Endothelial cell of umbilical vein (primary cell): ENCODE measurements at regions not wholly inside any gene's neighbourhood (a gene's known extent, or its start where the extent isn't known, plus 50 kb on each side); places are given as distances from the start of the nearest gene placed in this dataset.

ENCODE experiments used
- BruUV-seq: library from RNA; stranded (reverse); fragments of 400-500 nt; replicated peaks from 2 replicates; lab custom pipeline; 2021; lab: Mats Ljungman, UMichigan
- CTCF ChIA-PET: fragments of 300-600, 350-600 bp; sonication (Branson Sonifier 250); formaldehyde crosslinking; loops from one replicate; lab custom pipeline; 2021; ENCODE audit warnings: antibody characterized with exemption, inconsistent platforms; lab: Charles Lee
- POLR2A ChIA-PET: fragments of 300-600, 350-600 bp; sonication (Branson Sonifier 250); formaldehyde crosslinking; loops from one replicate; lab custom pipeline; 2021; ENCODE audit warnings: antibody characterized with exemption, inconsistent platforms; lab: Charles Lee
- DNase-seq: peaks from one replicate; pipeline ENCODE4 v3.0.0-alpha.2; 2011; ENCODE audit warnings: low read depth, low spot score
- FAIRE-seq: peaks from 2 replicates; lab custom pipeline; 2011; peaks lifted over from hg19 to GRCh38; lab: Jason Lieb, UNC
- H2AFZ ChIP-seq: 2 replicates; pipeline ENCODE4 v1.6.0; 2012; ENCODE audit warnings: low read depth, low read length, control low read depth, inconsistent platforms
- H3K27ac ChIP-seq: 2 replicates; pipeline ENCODE4 v1.5.1; 2011; ENCODE audit warnings: low read depth, mild to moderate bottlenecking, control low read depth, low read length, moderate library complexity; ENCODE audit not compliant: insufficient read depth
- H3K27me3 ChIP-seq, 2 experiments: 2 replicates each; pipeline versions ENCODE4 v1.6.0 to v1.6.1; 2011; ENCODE audit warnings: low read length in 2 of 2, mixed read lengths in 1 of 2; ENCODE audit not compliant: control insufficient read depth in 2 of 2, insufficient read depth in 2 of 2
- H3K36me3 ChIP-seq, 2 experiments: 2 replicates in 1 of 2; 3 replicates in 1 of 2; pipeline ENCODE4 v1.5.1; 2011; ENCODE audit warnings: low read length in 2 of 2, mild to moderate bottlenecking in 1 of 2, moderate library complexity in 1 of 2; ENCODE audit not compliant: control insufficient read depth in 2 of 2, insufficient read depth in 2 of 2; ENCODE audit errors: extremely low read depth in 1 of 2
- H3K4me1 ChIP-seq: 3 replicates; pipeline ENCODE4 v1.5.1; 2011; ENCODE audit warnings: mild to moderate bottlenecking, low read length; ENCODE audit not compliant: control insufficient read depth, insufficient read depth; ENCODE audit errors: extremely low read depth
- H3K4me2 ChIP-seq: 2 replicates; pipeline ENCODE4 v1.6.1; 2011; ENCODE audit warnings: low read length, control low read depth, mixed read lengths; ENCODE audit not compliant: insufficient read depth
- H3K4me3 ChIP-seq, 3 experiments: fragments of 200-600 bp in 1 of 3; sonication (generic), shearing (Covaris generic) in 1 of 3; replicated peaks in 1 of 3; 2 replicates each; pipeline ENCODE4 v1.5.1; 2011 to 2016; ENCODE audit warnings: control low read depth in 3 of 3, low read length in 3 of 3, mild to moderate bottlenecking in 2 of 3, inconsistent platforms in 1 of 3, low read depth in 1 of 3, moderate library complexity in 1 of 3; ENCODE audit not compliant: insufficient read depth in 1 of 3
- H3K79me2 ChIP-seq: 2 replicates; pipeline ENCODE4 v1.6.0; 2012; ENCODE audit warnings: low read length, inconsistent platforms; ENCODE audit not compliant: control insufficient read depth, insufficient read depth
- H3K9ac ChIP-seq: replicated peaks from 2 replicates; pipeline ENCODE3; 2011; ENCODE audit warnings: low read length, control low read depth; ENCODE audit not compliant: insufficient read depth; ENCODE audit errors: extremely low read depth
- H3K9me1 ChIP-seq: replicated peaks from 3 replicates; pipeline ENCODE4 v1.6.0; 2011; ENCODE audit warnings: mild to moderate bottlenecking, low read length; ENCODE audit not compliant: control insufficient read depth, insufficient read depth; ENCODE audit errors: extremely low read depth
- H3K9me3 ChIP-seq: replicated peaks from 2 replicates; pipeline ENCODE4 v1.5.1; 2012; ENCODE audit warnings: low read length, inconsistent platforms; ENCODE audit not compliant: control insufficient read depth, insufficient read depth
- H4K20me1 ChIP-seq: replicated peaks from 2 replicates; pipeline ENCODE3; 2011; ENCODE audit warnings: mild to moderate bottlenecking, low read length; ENCODE audit not compliant: control insufficient read depth, insufficient read depth; ENCODE audit errors: extremely low read depth
- EZH2 ChIP-seq: IDR thresholded peaks from 2 replicates; pipeline ENCODE4 v1.6.1; 2012; ENCODE audit warnings: borderline replicate concordance, low read depth, mild to moderate bottlenecking, moderate library complexity, low read length, inconsistent platforms; ENCODE audit not compliant: severe bottlenecking
- FOS ChIP-seq: IDR thresholded peaks from 2 replicates; pipeline ENCODE4 v1.6.1; 2011; ENCODE audit warnings: mild to moderate bottlenecking, low read length, moderate library complexity, borderline replicate concordance; ENCODE audit not compliant: insufficient read depth
- GATA2 ChIP-seq: IDR thresholded peaks from 2 replicates; pipeline ENCODE4 v1.7.0; 2011; ENCODE audit warnings: low read depth, mild to moderate bottlenecking, moderate library complexity, mixed read lengths, low read length; ENCODE audit not compliant: insufficient read length, insufficient read depth
- JUN ChIP-seq: IDR thresholded peaks from 2 replicates; pipeline ENCODE4 v1.6.1; 2011; ENCODE audit warnings: borderline replicate concordance, low read depth; ENCODE audit not compliant: insufficient read length, insufficient read depth
- MAX ChIP-seq: IDR thresholded peaks from 2 replicates; pipeline ENCODE4 v1.6.1; 2011; ENCODE audit not compliant: insufficient read depth, insufficient read length
- MYC ChIP-seq: IDR thresholded peaks from one replicate; pipeline ENCODE4 v1.6.1; 2011; ENCODE audit warnings: mild to moderate bottlenecking, low read depth, low read length
- POLR2A ChIP-seq: IDR thresholded peaks from 2 replicates; pipeline ENCODE4 v1.6.1; 2012; ENCODE audit warnings: low read depth, mild to moderate bottlenecking, control low read depth, low read length
- POLR2AphosphoS5 ChIP-seq: IDR thresholded peaks from 2 replicates; pipeline ENCODE4 v1.6.1; 2012; ENCODE audit warnings: low read depth, mild to moderate bottlenecking, control low read depth, low read length, moderate library complexity; ENCODE audit not compliant: insufficient read depth
- dilution Hi-C: fragments of 300-500 bp; cut with MboI; formaldehyde crosslinking; loops from one replicate; pipeline ENCODE4 v1.15.0; 2019; ENCODE audit warnings: low sequenced_read_pairs; ENCODE audit not compliant: extremely low pct_ligation_motif_present
- intact Hi-C: fragments of 100-400 bp; cut with micrococcal nuclease; formaldehyde crosslinking; loops from one replicate; pipeline ENCODE4 v1.10.0; 2022
- TF ChIP-seq, protein P1 (sequence below), 2 donors: IDR thresholded peaks; 1 replicate in 1 of 2; 2 replicates in 1 of 2; pipeline ENCODE4 v1.5.1; 2011; ENCODE audit warnings: low read length in 2 of 2, mild to moderate bottlenecking in 2 of 2, moderate library complexity in 2 of 2, control low read depth in 1 of 2, inconsistent platforms in 1 of 2, low read depth in 1 of 2; ENCODE audit not compliant: insufficient read depth in 1 of 2; ENCODE audit errors: extremely low read depth in 1 of 2

DNA sequence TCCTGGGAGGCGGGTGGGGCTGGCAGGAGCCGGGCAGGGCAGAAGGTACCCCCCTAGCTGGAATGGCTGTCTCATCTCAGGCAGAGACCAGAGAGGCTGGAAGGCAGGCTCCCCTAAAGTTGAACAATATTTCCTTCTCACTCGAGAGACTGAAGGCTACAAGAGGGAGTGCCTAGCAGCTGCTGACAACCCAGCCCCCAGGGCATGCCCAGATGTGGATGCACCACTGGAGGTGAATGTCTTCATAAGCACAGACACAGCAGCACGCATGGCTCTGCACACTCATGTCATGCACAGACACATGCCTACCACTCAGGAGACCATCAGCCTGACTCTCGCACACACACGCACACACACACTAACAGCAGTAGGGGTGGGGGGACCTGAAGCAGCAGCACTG is 179.0 kb downstream of the CCT6B start:
- no peak for DNase-seq
- ChIA-PET CTCF (no interaction called here), POLR2A (no interaction called here)
- TF ChIP-seq GATA2 (no peak), MYC (no peak), MAX (no peak), FOS (no peak), POLR2A (no peak)
- TF ChIP-seq, protein P1, sequence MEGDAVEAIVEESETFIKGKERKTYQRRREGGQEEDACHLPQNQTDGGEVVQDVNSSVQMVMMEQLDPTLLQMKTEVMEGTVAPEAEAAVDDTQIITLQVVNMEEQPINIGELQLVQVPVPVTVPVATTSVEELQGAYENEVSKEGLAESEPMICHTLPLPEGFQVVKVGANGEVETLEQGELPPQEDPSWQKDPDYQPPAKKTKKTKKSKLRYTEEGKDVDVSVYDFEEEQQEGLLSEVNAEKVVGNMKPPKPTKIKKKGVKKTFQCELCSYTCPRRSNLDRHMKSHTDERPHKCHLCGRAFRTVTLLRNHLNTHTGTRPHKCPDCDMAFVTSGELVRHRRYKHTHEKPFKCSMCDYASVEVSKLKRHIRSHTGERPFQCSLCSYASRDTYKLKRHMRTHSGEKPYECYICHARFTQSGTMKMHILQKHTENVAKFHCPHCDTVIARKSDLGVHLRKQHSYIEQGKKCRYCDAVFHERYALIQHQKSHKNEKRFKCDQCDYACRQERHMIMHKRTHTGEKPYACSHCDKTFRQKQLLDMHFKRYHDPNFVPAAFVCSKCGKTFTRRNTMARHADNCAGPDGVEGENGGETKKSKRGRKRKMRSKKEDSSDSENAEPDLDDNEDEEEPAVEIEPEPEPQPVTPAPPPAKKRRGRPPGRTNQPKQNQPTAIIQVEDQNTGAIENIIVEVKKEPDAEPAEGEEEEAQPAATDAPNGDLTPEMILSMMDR (IDR thresholded peaks at IDR 0.05; ENCODE audit: extremely low read depth in 1 of 2, insufficient read depth in 1 of 2, low read depth in 1 of 2, low read length in 2 of 2) = no peak
- H3K4me1 ChIP-seq = no peaks in the 10 kb centered on the region
- no peaks in the 10 kb centered on the region for H3K9me3 ChIP-seq
- no peaks in the 10 kb centered on the region for H3K36me3 ChIP-seq
- no peak for FAIRE-seq
- no TSS peak for BruUV-seq
- H3K9ac ChIP-seq = no peak overlapping the region
- H4K20me1 ChIP-seq = no peaks in the 10 kb centered on the region
- no peak overlapping the region for H3K4me2 ChIP-seq
- no peak overlapping the region for H3K4me3 ChIP-seq
- H2AFZ ChIP-seq = no peak overlapping the region
- intact Hi-C loops = no loop called here
- no peaks in the 10 kb centered on the region for H3K9me1 ChIP-seq
- no peaks in the 10 kb centered on the region for H3K27me3 ChIP-seq
- H3K27ac ChIP-seq = no peak overlapping the region
- no peaks in the 10 kb centered on the region for H3K79me2 ChIP-seq
- dilution Hi-C loops = no loop called here

DNA sequence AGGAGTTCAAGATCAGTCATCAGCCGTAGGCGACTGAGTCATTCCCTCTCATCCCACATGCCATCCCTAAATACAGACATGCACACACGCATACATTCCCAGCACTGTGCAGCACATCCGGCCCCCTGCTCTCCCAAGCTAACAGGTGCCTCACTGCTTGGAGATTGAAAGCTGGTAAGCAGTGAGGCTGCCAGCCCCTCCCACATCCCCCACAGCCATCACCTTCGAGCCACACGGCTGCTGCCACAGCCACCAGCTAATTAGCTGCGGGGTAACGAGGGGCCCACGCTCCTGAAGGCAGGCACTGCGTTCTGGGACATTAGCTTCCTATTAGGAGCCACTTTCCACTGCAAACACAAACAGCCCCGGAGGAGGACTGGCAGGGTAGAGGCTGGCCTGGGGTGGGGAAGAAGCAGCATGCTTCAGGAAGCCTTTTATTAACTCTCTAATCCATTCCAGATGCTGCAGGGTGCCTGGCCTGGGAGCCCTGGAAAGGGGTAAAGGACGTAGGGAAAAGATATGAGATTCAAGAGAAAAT is 179.6 kb downstream of the CCT6B start:
- FAIRE-seq (no peak), DNase-seq (no peak)
- Histone ChIP-seq H3K27me3 (no peaks in the 10 kb centered on the region), H3K9ac (no peak overlapping the region), H3K4me3 (no peak overlapping the region), H3K27ac (no peak overlapping the region), H3K4me1 (no peaks in the 10 kb centered on the region), H3K79me2 (no peaks in the 10 kb centered on the region), H2AFZ (no peak overlapping the region), H3K4me2 (no peak overlapping the region), H3K9me1 (no peaks in the 10 kb centered on the region), H4K20me1 (no peaks in the 10 kb centered on the region), H3K9me3 (no peaks in the 10 kb centered on the region), H3K36me3 (no peaks in the 10 kb centered on the region)
- ChIA-PET POLR2A (no interaction called here), CTCF (no interaction called here)
- dilution Hi-C loops = no loop called here
- no TSS peak for BruUV-seq
- intact Hi-C loops = no loop called here
- TF ChIP-seq EZH2 (no peak), JUN (no peak), GATA2 (no peak), POLR2A (no peak), FOS (no peak), MAX (no peak), MYC (no peak), POLR2AphosphoS5 (no peak)
- TF ChIP-seq, protein P1 (IDR thresholded peaks at IDR 0.05; ENCODE audit: extremely low read depth in 1 of 2, insufficient read depth in 1 of 2, low read depth in 1 of 2, low read length in 2 of 2) = no peak
